ENCODE measurements at regions not wholly inside any gene's neighbourhood (a gene's known extent, or its start where the extent isn't known, plus 50 kb on each side); places are given as distances from the start of the nearest gene placed in this dataset.

- CTCF ChIA-PET: no interaction called here
- Histone ChIP-seq H3K4me1 (ENCODE audit: control insufficient read depth, insufficient read depth, low read length) (no peaks in the 10 kb centered on the region), H3K4me3 (ENCODE audit: low read depth, low read length) (no peak overlapping the region), H3K36me3 (ENCODE audit: control insufficient read depth in 2 of 2, insufficient read depth in 1 of 2, low read length in 2 of 2) (no peaks in the 10 kb centered on the region), H3K9me3 (ENCODE audit: control insufficient read depth, insufficient read depth, low read depth, low read length) (no peaks in the 10 kb centered on the region), H3K27ac (ENCODE audit: extremely low read depth, low read depth, low read length) (no peak overlapping the region)
- TF ChIP-seq GLI2 (tag by site-specific recombination; IDR thresholded peaks at IDR 0.05; ENCODE audit: borderline replicate concordance, low read depth) (no peak), ZSCAN30 (tag by site-specific recombination; IDR thresholded peaks at IDR 0.05) (no peak), MYNN (tag by site-specific recombination; IDR thresholded peaks at IDR 0.05; ENCODE audit: borderline replicate concordance) (no peak), TCF7L2 (IDR thresholded peaks at IDR 0.05; ENCODE audit: borderline replicate concordance, low read depth, low read length) (no peak), SP3 (tag by site-specific recombination; IDR thresholded peaks at IDR 0.05) (no peak), ZNF394 (tag by site-specific recombination; IDR thresholded peaks at IDR 0.05; ENCODE audit: borderline replicate concordance) (no peak), ZNF48 (tag by site-specific recombination; IDR thresholded peaks at IDR 0.05) (no peak), ZNF140 (tag by site-specific recombination; IDR thresholded peaks at IDR 0.05) (no peak), SCRT1 (tag by site-specific recombination; IDR thresholded peaks at IDR 0.05; ENCODE audit: borderline replicate concordance) (no peak), ZXDB (tag by site-specific recombination; IDR thresholded peaks at IDR 0.05) (no peak), ZNF335 (tag by site-specific recombination; conservative IDR thresholded peaks at IDR 0.05) (no peak), WT1 (tag by site-specific recombination; IDR thresholded peaks at IDR 0.05) (no peak), SALL2 (tag by site-specific recombination; IDR thresholded peaks at IDR 0.05; ENCODE audit: borderline replicate concordance) (no peak), BCL6B (tag by site-specific recombination; IDR thresholded peaks at IDR 0.05) (no peak), ZBTB48 (tag by site-specific recombination; IDR thresholded peaks at IDR 0.05) (no peak)
- POLR2A ChIA-PET: no interaction called here
These were observed 868.8 kb downstream of the EPHA4 start for GRCh38 chr2:220703279-220703678.

GRCh38 chr2:220704081-220704480 lies 868.0 kb downstream of the EPHA4 start:
- no peak overlapping the region for H3K4me3 ChIP-seq (ENCODE audit: low read depth, low read length)
- ChIA-PET CTCF (interaction anchor here (0.6 kb wide), 1 partner anchor 667 kb away, joined by 3 read pairs; no protein-coding TSS in a partner anchor), POLR2A (no interaction called here)
- H3K27ac ChIP-seq (ENCODE audit: extremely low read depth, low read depth, low read length): no peak overlapping the region
- H3K36me3 ChIP-seq (ENCODE audit: control insufficient read depth in 2 of 2, insufficient read depth in 1 of 2, low read length in 2 of 2): no peaks in the 10 kb centered on the region
- H3K4me1 ChIP-seq (ENCODE audit: control insufficient read depth, insufficient read depth, low read length): no peaks in the 10 kb centered on the region
- H3K9me3 ChIP-seq (ENCODE audit: control insufficient read depth, insufficient read depth, low read depth, low read length): no peaks in the 10 kb centered on the region
- TF ChIP-seq ZNF777 (tag by site-specific recombination; IDR thresholded peaks at IDR 0.05; ENCODE audit: borderline replicate concordance) (no peak), ZBTB26 (tag by site-specific recombination; optimal IDR thresholded peaks at IDR 0.05) (no peak)

- no peak overlapping the region for H3K27ac ChIP-seq (ENCODE audit: extremely low read depth, low read depth, low read length)
- POLR2A ChIA-PET: no interaction called here
- TF ChIP-seq ZNF157 (tag by site-specific recombination; IDR thresholded peaks at IDR 0.05): no peak
- TF ChIP-seq GFI1B (tag by site-specific recombination; IDR thresholded peaks at IDR 0.05): no peak
- TF ChIP-seq GLIS2 (tag by site-specific recombination; IDR thresholded peaks at IDR 0.05): no peak
- no peak for TF ChIP-seq ZNF585B (tag by site-specific recombination; IDR thresholded peaks at IDR 0.05)
- TF ChIP-seq KLF16 (tag by site-specific recombination; IDR thresholded peaks at IDR 0.05): no peak
- TF ChIP-seq ZNF555 (tag by site-specific recombination; conservative IDR thresholded peaks at IDR 0.05): no peak
- no peak for TF ChIP-seq ZNF530 (tag by site-specific recombination; IDR thresholded peaks at IDR 0.05; ENCODE audit: low read depth)
- no peak for TF ChIP-seq GLI4 (tag by site-specific recombination; IDR thresholded peaks at IDR 0.05)
- TF ChIP-seq ZNF433 (tag by site-specific recombination; IDR thresholded peaks at IDR 0.05; ENCODE audit: low read depth): no peak
- TF ChIP-seq ZNF184 (tag by site-specific recombination; IDR thresholded peaks at IDR 0.05): no peak
- TF ChIP-seq ZNF140 (tag by site-specific recombination; IDR thresholded peaks at IDR 0.05): no peak
- TF ChIP-seq ZNF280C (tag by site-specific recombination; IDR thresholded peaks at IDR 0.05): no peak
- no peak for TF ChIP-seq ZFP3 (tag by site-specific recombination; IDR thresholded peaks at IDR 0.05; ENCODE audit: low read depth)
- TF ChIP-seq ZNF114 (tag by site-specific recombination; IDR thresholded peaks at IDR 0.05): no peak
- no peak for TF ChIP-seq ZNF426 (tag by site-specific recombination; IDR thresholded peaks at IDR 0.05)
These were observed 867.3 kb downstream of the EPHA4 start for GRCh38 chr2:220704810-220705209.

More at GRCh38 chr2:220704810-220705209, 867.3 kb downstream of the EPHA4 start:
- Histone ChIP-seq H3K36me3 (ENCODE audit: control insufficient read depth in 2 of 2, insufficient read depth in 1 of 2, low read length in 2 of 2) (no peaks in the 10 kb centered on the region), H3K4me1 (ENCODE audit: control insufficient read depth, insufficient read depth, low read length) (no peaks in the 10 kb centered on the region), H3K4me3 (ENCODE audit: low read depth, low read length) (no peak overlapping the region), H3K9me3 (ENCODE audit: control insufficient read depth, insufficient read depth, low read depth, low read length) (no peaks in the 10 kb centered on the region)
- CTCF ChIA-PET: no interaction called here
